Smooth muscle cell (in vitro differentiated cells): ENCODE measurements at regions not wholly inside any gene's neighbourhood (a gene's known extent, or its start where the extent isn't known, plus 50 kb on each side); places are given as distances from the start of the nearest gene placed in this dataset.

Experiments
- DNase-seq: peaks from one replicate; lab custom pipeline; 2025; ENCODE audit not compliant: unreplicated experiment; lab: John Stamatoyannopoulos, UW
- H2AFZ ChIP-seq: fragments of 200-600 bp; sonication (generic); 2 replicates; pipeline ENCODE4 v1.6.0; 2016; ENCODE audit warnings: antibody characterized with exemption, low read depth, mild to moderate bottlenecking
- H3F3A ChIP-seq: fragments of 200-600 bp; sonication (generic); 2 replicates; pipeline ENCODE4 v1.6.0; 2017; ENCODE audit warnings: antibody characterized with exemption, low read depth
- H3K27ac ChIP-seq: fragments of 200-600 bp; sonication (generic); 2 replicates; pipeline ENCODE4 v1.5.1; 2016; ENCODE audit warnings: low read depth, mild to moderate bottlenecking
- H3K27me3 ChIP-seq: fragments of 200-600 bp; sonication (generic); 2 replicates; pipeline ENCODE4 v1.6.1; 2016; ENCODE audit warnings: low read depth, mild to moderate bottlenecking
- H3K36me3 ChIP-seq: fragments of 200-600 bp; sonication (generic); 2 replicates; pipeline ENCODE4 v1.5.1; 2016; ENCODE audit warnings: low read depth
- H3K4me1 ChIP-seq: fragments of 200-600 bp; sonication (generic); 2 replicates; pipeline ENCODE4 v1.5.1; 2016; ENCODE audit warnings: low read depth
- H3K4me2 ChIP-seq: fragments of 200-600 bp; sonication (generic); 2 replicates; pipeline ENCODE4 v1.6.0; 2016; ENCODE audit warnings: mild to moderate bottlenecking
- H3K4me3 ChIP-seq: fragments of 200-600 bp; sonication (generic); 2 replicates; pipeline ENCODE4 v1.5.1; 2016; ENCODE audit warnings: mild to moderate bottlenecking
- H3K79me2 ChIP-seq: fragments of 200-600 bp; sonication (generic); 2 replicates; pipeline ENCODE4 v1.6.0; 2016; ENCODE audit warnings: low read depth, mild to moderate bottlenecking
- H3K9ac ChIP-seq: fragments of 200-600 bp; sonication (generic); 2 replicates; pipeline ENCODE4 v1.6.0; 2016; ENCODE audit warnings: low read depth
- H3K9me3 ChIP-seq: fragments of 200-600 bp; sonication (generic); replicated peaks from 2 replicates; pipeline ENCODE4 v1.5.1; 2016; ENCODE audit warnings: low read depth
- H4K20me1 ChIP-seq: fragments of 200-600 bp; sonication (generic); 2 replicates; pipeline ENCODE4 v1.6.0; 2016; ENCODE audit warnings: low read depth
- CTCF ChIP-seq: fragments of 200-600 bp; sonication (generic); IDR thresholded peaks from 2 replicates; pipeline ENCODE4 v1.5.1; 2017; ENCODE audit warnings: borderline replicate concordance, mild to moderate bottlenecking, antibody characterized with exemption; ENCODE audit not compliant: insufficient read depth, poor library complexity, severe bottlenecking
- WGBS: methylation state at CpG from one replicate; pipeline ENCODE4 v1.1.7; 2016; ENCODE audit warnings: low lambda C conversion rate; 5-methylcytosine and 5-hydroxymethylcytosine counted together

DNA sequence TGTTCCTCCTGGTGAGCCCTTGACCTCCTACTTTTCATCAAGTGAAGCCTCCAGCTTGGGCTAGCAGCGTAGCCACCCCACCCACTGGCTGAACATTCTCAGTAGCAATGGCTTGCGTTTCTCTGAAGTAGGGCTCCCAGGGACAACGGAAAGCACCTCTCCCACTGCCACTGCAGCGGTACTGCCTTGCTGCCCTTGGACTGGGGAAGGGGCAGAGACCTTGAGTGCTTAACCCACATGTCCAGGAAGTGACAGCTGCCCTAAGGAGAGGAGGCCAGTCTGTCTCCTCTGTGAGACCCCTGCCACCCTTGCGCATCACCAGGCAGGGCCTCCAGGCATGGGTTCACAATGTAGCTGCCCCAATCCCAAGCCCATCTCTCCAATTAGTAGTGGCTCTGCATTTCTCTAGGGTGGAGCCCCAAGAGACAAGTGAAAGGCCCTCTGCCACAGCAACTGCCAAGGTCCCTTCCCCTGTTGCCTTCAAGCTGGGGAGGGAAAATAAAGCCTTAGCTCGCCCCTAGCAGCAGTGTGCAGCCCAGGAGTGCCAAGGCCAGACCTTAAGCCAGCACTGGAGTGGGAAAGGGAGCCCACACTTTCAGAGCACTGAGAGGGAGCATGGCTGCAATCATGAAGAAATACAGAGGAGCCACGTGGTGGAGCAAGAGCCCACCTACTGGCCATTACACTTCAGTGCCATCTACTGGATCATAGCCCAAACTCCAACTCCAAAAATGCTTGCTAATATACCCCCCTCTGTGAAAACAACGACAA, 175.9 kb upstream of the TRPC4 start:
- no peak overlapping the region for H2AFZ ChIP-seq
- H3K79me2 ChIP-seq: no peaks in the 10 kb centered on the region
- H3F3A ChIP-seq: no peaks in the 10 kb centered on the region
- no peaks in the 10 kb centered on the region for H3K9me3 ChIP-seq
- no peaks in the 10 kb centered on the region for H4K20me1 ChIP-seq
- H3K4me2 ChIP-seq: no peak overlapping the region
- 74% methylated on average over 8 of the region's 8 CpGs for WGBS
- peak; percentile 41 for TF ChIP-seq CTCF
- no peak for DNase-seq
- H3K4me1 ChIP-seq: no peaks in the 10 kb centered on the region
- no peak overlapping the region for H3K9ac ChIP-seq
- H3K27ac ChIP-seq: no peak overlapping the region
- H3K27me3 ChIP-seq: no peaks in the 10 kb centered on the region
- no peak overlapping the region for H3K4me3 ChIP-seq
- H3K36me3 ChIP-seq: no peaks in the 10 kb centered on the region

GRCh38 chr13:38044067-38044466, 174.5 kb upstream of the TRPC4 start:
- DNase-seq: no peak
- no peaks in the 10 kb centered on the region for H3K79me2 ChIP-seq
- H3K9me3 ChIP-seq: no peaks in the 10 kb centered on the region
- no peak overlapping the region for H3K9ac ChIP-seq
- no peaks in the 10 kb centered on the region for H3F3A ChIP-seq
- H3K36me3 ChIP-seq: no peaks in the 10 kb centered on the region
- TF ChIP-seq CTCF: no peak
- no peak overlapping the region for H3K27ac ChIP-seq
- no peak overlapping the region for H3K4me2 ChIP-seq
- no peaks in the 10 kb centered on the region for H4K20me1 ChIP-seq
- H3K4me3 ChIP-seq: no peak overlapping the region
- H3K4me1 ChIP-seq: no peaks in the 10 kb centered on the region
- H3K27me3 ChIP-seq: no peaks in the 10 kb centered on the region
- WGBS: 96% methylated on average over 4 of the region's 4 CpGs
- no peak overlapping the region for H2AFZ ChIP-seq

- Histone ChIP-seq H3F3A (no peaks in the 10 kb centered on the region), H3K4me2 (no peak overlapping the region), H3K9ac (no peak overlapping the region), H3K79me2 (no peaks in the 10 kb centered on the region), H4K20me1 (no peaks in the 10 kb centered on the region), H3K4me3 (no peak overlapping the region), H2AFZ (no peak overlapping the region), H3K27ac (no peak overlapping the region), H3K9me3 (no peaks in the 10 kb centered on the region), H3K27me3 (no peaks in the 10 kb centered on the region), H3K4me1 (no peaks in the 10 kb centered on the region), H3K36me3 (no peaks in the 10 kb centered on the region)
- WGBS: 85% methylated on average over 2 of the region's 2 CpGs
- DNase-seq: no peak
- TF ChIP-seq CTCF: no peak
These were observed 173.2 kb upstream of the TRPC4 start for GRCh38 chr13:38042771-38043170.

DNA sequence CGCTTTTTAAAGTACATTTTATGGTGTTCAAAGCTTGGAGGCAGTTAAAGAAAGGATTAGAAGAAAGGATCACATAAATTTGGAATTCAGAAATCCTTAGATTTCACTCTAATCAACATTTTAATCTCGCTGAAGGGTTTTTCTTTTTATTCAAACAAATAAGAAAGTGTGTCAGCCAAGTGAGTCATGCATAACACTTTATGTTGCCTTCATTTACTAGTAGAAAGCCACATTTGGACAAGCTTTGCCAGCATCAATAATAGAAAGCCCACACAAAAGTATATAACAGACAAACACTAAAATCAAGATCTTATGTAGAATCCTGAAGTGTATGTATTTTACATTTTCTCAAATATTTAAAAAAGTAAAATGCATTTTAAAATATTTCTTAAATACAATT, 154.9 kb upstream of the TRPC4 start:
- Histone ChIP-seq H3K4me2 (no peak overlapping the region), H2AFZ (no peak overlapping the region), H3K9ac (no peak overlapping the region), H3K27me3 (no peaks in the 10 kb centered on the region), H3K4me1 (no peaks in the 10 kb centered on the region), H3K79me2 (no peaks in the 10 kb centered on the region), H4K20me1 (no peaks in the 10 kb centered on the region), H3F3A (no peaks in the 10 kb centered on the region), H3K27ac (no peak overlapping the region), H3K4me3 (no peak overlapping the region), H3K36me3 (no peaks in the 10 kb centered on the region), H3K9me3 (no peaks in the 10 kb centered on the region)
- TF ChIP-seq CTCF: no peak
- no peak for DNase-seq
- WGBS: 45% methylated on average over 2 of the region's 2 CpGs
